ENCODE measurements at regions not wholly inside any gene's neighbourhood (a gene's known extent, or its start where the extent isn't known, plus 50 kb on each side); places are given as distances from the start of the nearest gene placed in this dataset.

GRCh38 chr17:77090476-77090875, 50.3 kb upstream of the SEC14L1 start:
- no peaks in the 10 kb centered on the region for H3K9me3 ChIP-seq
- H3K27ac ChIP-seq = no peak overlapping the region
- H3K4me1 ChIP-seq = peaks cover 15% of the 10 kb centered on the region
- no peaks in the 10 kb centered on the region for H3K36me3 ChIP-seq (ENCODE audit: low read depth, missing control alignments)
- TF ChIP-seq POLR2A (IDR thresholded peaks at IDR 0.05) = no peak
- TF ChIP-seq CTCF (IDR thresholded peaks at IDR 0.05) = no peak
- no peak overlapping the region for H3K4me3 ChIP-seq
- H3K27me3 ChIP-seq = no peaks in the 10 kb centered on the region
- intact Hi-C loops (cut with DNase I; ENCODE audit: low total_unique reads) = no loop called here
- DNase-seq = no peak
- WGBS, 2 donors = 86 to 90% methylated on average over 5 of the region's 5 CpGs

Small RNA genes in the stretch of these regions (microRNA-seq; reads per million reads assigned to microRNA genes)
- gene MIR6516 (ENCODE audit: borderline number of aligned reads in 2 of 2, borderline replicate concordance in 1 of 2) = 75.8 to 113 reads per million in 2 donors

Small RNA genes in the stretch of these regions (small RNA-seq; reads per million reads assigned to genes)
- gene RF00017 (0 reads per million in 2 donors), gene SCARNA16 (0 reads per million in 2 donors)

All from testis (tissue), 2 donors.